Activated B cell treated with CpG ODN at 0.5 μM for 24 hours (primary cell): ENCODE measurements at regions not wholly inside any gene's neighbourhood (a gene's known extent, or its start where the extent isn't known, plus 50 kb on each side); places are given as distances from the start of the nearest gene placed in this dataset.

Experiments used
- ATAC-seq: fragments of 200-7000 bp; cut with Tn5 transposase; one replicate; pipeline ENCODE4 v1.10.0; 2021; ENCODE audit warnings: low read depth, mild to moderate bottlenecking, moderate library complexity
- CTCF ChIA-PET: fragments of 350-600 bp; sonication (Branson Sonifier 250); formaldehyde crosslinking; loops from one replicate; lab custom pipeline; 2021; ENCODE audit warnings: antibody characterized with exemption; lab: Charles Lee
- POLR2A ChIA-PET: fragments of 350-600 bp; sonication (Branson Sonifier 250); formaldehyde crosslinking; loops from one replicate; lab custom pipeline; 2021; ENCODE audit warnings: antibody characterized with exemption; lab: Charles Lee
- DNase-seq: peaks from one replicate; pipeline ENCODE4 v3.0.0; 2022
- H3K27ac Mint-ChIP-seq: one replicate; pipeline ENCODE4 v1.8.0; 2020; ENCODE audit warnings: mixed read lengths
- H3K27me3 Mint-ChIP-seq: one replicate; pipeline ENCODE4 v1.8.0; 2021; ENCODE audit warnings: mixed read lengths
- H3K36me3 Mint-ChIP-seq: one replicate; pipeline ENCODE4 v1.8.0; 2021; ENCODE audit warnings: low read depth, mixed read lengths
- H3K4me1 Mint-ChIP-seq: one replicate; pipeline ENCODE4 v1.8.0; 2021; ENCODE audit warnings: mixed read lengths
- H3K4me3 Mint-ChIP-seq: one replicate; pipeline ENCODE4 v1.8.0; 2020; ENCODE audit warnings: mild to moderate bottlenecking, mixed read lengths
- H3K9me3 Mint-ChIP-seq: one replicate; pipeline ENCODE4 v1.8.0; 2020; ENCODE audit warnings: mixed read lengths
- CTCF ChIP-seq: fragments of 200-600 bp; IDR thresholded peaks from one replicate; pipeline ENCODE4 v1.8.0; 2022; ENCODE audit warnings: antibody characterized with exemption, mild to moderate bottlenecking
- intact Hi-C: fragments of 100-400 bp; cut with micrococcal nuclease; formaldehyde crosslinking; loops from one replicate; pipeline ENCODE4 v1.15.1; 2024

GRCh38 chr16:51419768-51420167, 268.7 kb upstream of the SALL1 start:
- DNase-seq, result no peak
- Mint-ChIP-seq H3K27me3 (no peaks in the 10 kb centered on the region), H3K4me1 (no peaks in the 10 kb centered on the region), H3K36me3 (no peaks in the 10 kb centered on the region), H3K27ac (no peak overlapping the region), H3K4me3 (no peak overlapping the region), H3K9me3 (peaks cover 2% of the 10 kb centered on the region)
- intact Hi-C loops, result no loop called here
- ChIA-PET CTCF (no interaction called here), POLR2A (no interaction called here)
- no peak for ATAC-seq
- no peak for TF ChIP-seq CTCF

GRCh38 chr16:51418258-51418657, 267.2 kb upstream of the SALL1 start:
- intact Hi-C loops, result no loop called here
- DNase-seq, result no peak
- POLR2A ChIA-PET, result no interaction called here
- CTCF ChIA-PET, result no interaction called here
- no peak overlapping the region for H3K4me3 Mint-ChIP-seq
- H3K27me3 Mint-ChIP-seq, result no peaks in the 10 kb centered on the region
- ATAC-seq, result no peak
- TF ChIP-seq CTCF, result no peak
- H3K36me3 Mint-ChIP-seq, result no peaks in the 10 kb centered on the region
- H3K27ac Mint-ChIP-seq, result no peak overlapping the region
- H3K9me3 Mint-ChIP-seq, result peaks cover 2% of the 10 kb centered on the region
- no peaks in the 10 kb centered on the region for H3K4me1 Mint-ChIP-seq

GRCh38 chr16:51416926-51417325, 265.9 kb upstream of the SALL1 start:
- DNase-seq (no peak), ATAC-seq (no peak)
- POLR2A ChIA-PET, result no interaction called here
- no peak for TF ChIP-seq CTCF
- Mint-ChIP-seq H3K4me1 (no peaks in the 10 kb centered on the region), H3K27ac (no peak overlapping the region), H3K27me3 (no peaks in the 10 kb centered on the region), H3K36me3 (no peaks in the 10 kb centered on the region), H3K4me3 (no peak overlapping the region), H3K9me3 (peaks cover 2% of the 10 kb centered on the region)
- intact Hi-C loops, result no loop called here
- CTCF ChIA-PET, result no interaction called here

GRCh38 chr16:51410125-51410524, 259.1 kb upstream of the SALL1 start:
- no peak overlapping the region for H3K27ac Mint-ChIP-seq
- DNase-seq (no peak), ATAC-seq (no peak)
- intact Hi-C loops, result no loop called here
- no peaks in the 10 kb centered on the region for H3K27me3 Mint-ChIP-seq
- no peaks in the 10 kb centered on the region for H3K36me3 Mint-ChIP-seq
- CTCF ChIA-PET, result no interaction called here
- no peak for TF ChIP-seq CTCF
- H3K4me1 Mint-ChIP-seq, result no peaks in the 10 kb centered on the region
- H3K4me3 Mint-ChIP-seq, result no peak overlapping the region
- H3K9me3 Mint-ChIP-seq, result peaks cover 2% of the 10 kb centered on the region
- POLR2A ChIA-PET, result no interaction called here

- Mint-ChIP-seq H3K27me3 (no peaks in the 10 kb centered on the region), H3K27ac (no peak overlapping the region), H3K9me3 (peaks cover 2% of the 10 kb centered on the region), H3K36me3 (no peaks in the 10 kb centered on the region), H3K4me1 (no peaks in the 10 kb centered on the region), H3K4me3 (no peak overlapping the region)
- CTCF ChIA-PET, result no interaction called here
- intact Hi-C loops, result no loop called here
- no peak for ATAC-seq
- TF ChIP-seq CTCF, result no peak
- POLR2A ChIA-PET, result no interaction called here
- DNase-seq, result no peak
Measured at GRCh38 chr16:51409001-51409675, 258.1 kb upstream of the SALL1 start.
